PC-9 (cell line): ENCODE measurements at regions not wholly inside any gene's neighbourhood (a gene's known extent, or its start where the extent isn't known, plus 50 kb on each side); places are given as distances from the start of the nearest gene placed in this dataset.

ENCODE experiments used
- BruUV-seq: library from RNA; stranded (reverse); fragments of 400-500 nt; replicated peaks from 2 replicates; lab custom pipeline; 2021; lab: Mats Ljungman, UMichigan
- CTCF ChIA-PET: fragments of 300-600 bp; sonication (Branson Sonifier 250); formaldehyde crosslinking; loops from one replicate; lab custom pipeline; 2022; ENCODE audit warnings: antibody characterized with exemption; lab: Charles Lee
- POLR2A ChIA-PET: fragments of 300-600 bp; sonication (Branson Sonifier 250); formaldehyde crosslinking; loops from one replicate; lab custom pipeline; 2022; ENCODE audit warnings: antibody characterized with exemption; ENCODE audit not compliant: unreplicated experiment; lab: Charles Lee
- DNase-seq, 2 experiments: peaks; one replicate each; pipeline versions ENCODE4 v3.0.0 to v3.0.0-alpha.2; 2015 to 2022; ENCODE audit warnings: mixed read lengths in 1 of 2
- H2AFZ ChIP-seq: fragments of 200-600 bp; sonication (generic); 2 replicates; pipeline ENCODE4 v1.8.1; 2017; ENCODE audit warnings: antibody characterized with exemption
- H3F3A ChIP-seq: fragments of 200-600 bp; sonication (generic); 2 replicates; pipeline ENCODE4 v1.8.1; 2017; ENCODE audit warnings: antibody characterized with exemption, mild to moderate bottlenecking, low read depth; ENCODE audit not compliant: insufficient read depth
- H3K27ac ChIP-seq: fragments of 200-600 bp; sonication (generic); 2 replicates; pipeline ENCODE4 v1.6.1; 2016; ENCODE audit warnings: mixed run types
- H3K27me3 ChIP-seq: fragments of 200-600 bp; sonication (generic); 2 replicates; pipeline ENCODE4 v1.6.1; 2016; ENCODE audit warnings: low read depth, mixed run types; ENCODE audit not compliant: insufficient read depth
- H3K36me3 ChIP-seq: fragments of 200-600 bp; sonication (generic); 2 replicates; pipeline ENCODE4 v1.6.1; 2016; ENCODE audit warnings: low read depth, mixed run types
- H3K4me1 ChIP-seq: fragments of 200-600 bp; sonication (generic); replicated peaks from 2 replicates; pipeline ENCODE4 v1.6.1; 2016; ENCODE audit warnings: mixed run types; ENCODE audit not compliant: insufficient read depth
- H3K4me2 ChIP-seq: fragments of 200-600 bp; sonication (generic); 2 replicates; pipeline ENCODE4 v1.6.1; 2017; ENCODE audit warnings: mixed run types
- H3K4me3 ChIP-seq: fragments of 200-600 bp; sonication (generic); 2 replicates; pipeline ENCODE4 v1.6.1; 2016; ENCODE audit warnings: mixed run types
- H3K79me2 ChIP-seq: fragments of 200-600 bp; sonication (generic); 2 replicates; pipeline ENCODE4 v1.6.1; 2017; ENCODE audit warnings: low read depth, mixed run types
- H3K9me2 ChIP-seq: fragments of 200-600 bp; sonication (generic); 2 replicates; pipeline ENCODE4 v1.8.1; 2017; ENCODE audit warnings: mild to moderate bottlenecking; ENCODE audit not compliant: insufficient read depth
- H3K9me3 ChIP-seq: fragments of 200-600 bp; sonication (generic); 2 replicates; pipeline ENCODE4 v1.8.1; 2016; ENCODE audit warnings: low read depth; ENCODE audit not compliant: insufficient read depth
- H4K20me1 ChIP-seq: fragments of 200-600 bp; sonication (generic); 2 replicates; pipeline ENCODE4 v1.8.1; 2017; ENCODE audit not compliant: insufficient read depth
- EZH2 ChIP-seq: fragments of 200-600 bp; sonication (generic); IDR thresholded peaks from 2 replicates; pipeline ENCODE4 v1.8.0; 2017; ENCODE audit warnings: antibody characterized with exemption, low read depth
- intact Hi-C: fragments of 100-400 bp; cut with micrococcal nuclease; formaldehyde crosslinking; loops from one replicate; pipeline ENCODE4 v1.10.0; 2022; ENCODE audit not compliant: unreplicated experiment
- TF ChIP-seq, protein P1 (sequence below): fragments of 200-600 bp; sonication (generic); conservative IDR thresholded peaks from 2 replicates; pipeline ENCODE4 v1.6.1; 2017; ENCODE audit warnings: mixed run types, antibody characterized with exemption, mild to moderate bottlenecking, moderate library complexity

DNA sequence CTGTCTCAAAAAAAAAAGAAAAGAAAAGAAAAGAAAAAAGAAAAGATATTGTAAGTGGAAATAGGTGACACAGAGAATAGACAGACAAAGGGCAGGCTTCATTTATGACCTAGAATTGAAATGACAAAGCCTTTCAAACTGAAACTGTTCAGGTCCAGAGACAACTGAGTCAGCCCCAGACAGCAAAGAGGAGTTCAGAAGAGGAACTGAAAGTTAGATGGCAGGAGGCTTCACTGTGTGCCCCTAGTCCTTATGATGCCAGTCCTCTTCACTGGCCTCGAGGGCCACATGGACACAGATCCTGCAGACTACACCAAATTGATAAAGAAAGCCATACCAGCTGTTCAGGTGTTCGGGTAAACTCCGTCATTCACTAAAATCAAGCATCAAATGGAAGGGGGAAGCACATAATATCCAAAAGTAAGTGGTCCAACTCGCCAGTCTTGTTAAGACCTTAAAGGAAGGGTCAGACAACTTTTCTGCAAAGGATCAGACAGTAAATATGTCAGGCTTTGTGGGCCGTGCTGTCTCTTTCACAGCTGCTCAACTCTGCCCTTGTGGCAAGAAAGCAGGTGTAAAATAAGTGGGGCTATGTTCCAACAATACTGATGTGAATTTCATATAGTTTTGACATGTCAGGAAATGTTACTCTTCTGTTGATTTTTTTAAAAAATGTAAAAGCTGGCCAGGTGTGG is 231.9 kb upstream of the MGAT5 start:
- CTCF ChIA-PET, result no interaction called here
- TF ChIP-seq, protein P1, sequence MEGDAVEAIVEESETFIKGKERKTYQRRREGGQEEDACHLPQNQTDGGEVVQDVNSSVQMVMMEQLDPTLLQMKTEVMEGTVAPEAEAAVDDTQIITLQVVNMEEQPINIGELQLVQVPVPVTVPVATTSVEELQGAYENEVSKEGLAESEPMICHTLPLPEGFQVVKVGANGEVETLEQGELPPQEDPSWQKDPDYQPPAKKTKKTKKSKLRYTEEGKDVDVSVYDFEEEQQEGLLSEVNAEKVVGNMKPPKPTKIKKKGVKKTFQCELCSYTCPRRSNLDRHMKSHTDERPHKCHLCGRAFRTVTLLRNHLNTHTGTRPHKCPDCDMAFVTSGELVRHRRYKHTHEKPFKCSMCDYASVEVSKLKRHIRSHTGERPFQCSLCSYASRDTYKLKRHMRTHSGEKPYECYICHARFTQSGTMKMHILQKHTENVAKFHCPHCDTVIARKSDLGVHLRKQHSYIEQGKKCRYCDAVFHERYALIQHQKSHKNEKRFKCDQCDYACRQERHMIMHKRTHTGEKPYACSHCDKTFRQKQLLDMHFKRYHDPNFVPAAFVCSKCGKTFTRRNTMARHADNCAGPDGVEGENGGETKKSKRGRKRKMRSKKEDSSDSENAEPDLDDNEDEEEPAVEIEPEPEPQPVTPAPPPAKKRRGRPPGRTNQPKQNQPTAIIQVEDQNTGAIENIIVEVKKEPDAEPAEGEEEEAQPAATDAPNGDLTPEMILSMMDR, result no peak
- TF ChIP-seq EZH2, result no peak
- no peaks in the 10 kb centered on the region for H4K20me1 ChIP-seq
- intact Hi-C loops, result no loop called here
- BruUV-seq, result no TSS peak
- H3K36me3 ChIP-seq, result no peaks in the 10 kb centered on the region
- H3K4me3 ChIP-seq, result no peak overlapping the region
- no peak for DNase-seq
- H3K9me3 ChIP-seq, result no peaks in the 10 kb centered on the region
- no peaks in the 10 kb centered on the region for H3F3A ChIP-seq
- no peaks in the 10 kb centered on the region for H3K4me1 ChIP-seq
- no peak overlapping the region for H2AFZ ChIP-seq
- H3K27me3 ChIP-seq, result peaks cover 74% of the 10 kb centered on the region
- no peaks in the 10 kb centered on the region for H3K79me2 ChIP-seq
- no peaks in the 10 kb centered on the region for H3K9me2 ChIP-seq
- no peak overlapping the region for H3K27ac ChIP-seq
- POLR2A ChIA-PET, result no interaction called here
- H3K4me2 ChIP-seq, result no peak overlapping the region

DNA sequence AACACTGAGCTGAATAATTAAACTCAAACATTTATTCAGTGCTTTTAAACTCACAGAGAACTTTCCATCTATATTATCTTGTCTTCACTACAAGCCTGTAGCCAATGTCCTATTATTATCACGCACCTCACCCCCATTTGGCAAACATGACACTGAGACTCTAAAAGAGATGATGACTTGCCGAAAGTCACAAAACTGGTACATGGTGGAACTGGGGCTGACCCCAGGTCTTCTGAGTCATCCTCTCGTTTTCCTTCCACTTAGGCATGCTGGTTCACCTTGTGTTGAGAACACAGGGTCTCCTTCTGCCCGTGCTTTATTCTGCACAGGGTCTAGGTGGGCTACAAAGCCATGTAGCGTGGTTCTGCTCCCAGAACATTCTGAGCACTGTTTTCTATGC is 230.0 kb upstream of the MGAT5 start:
- DNase-seq, result no peak
- peaks cover 87% of the 10 kb centered on the region for H3K27me3 ChIP-seq
- H3K4me3 ChIP-seq, result no peak overlapping the region
- H3K36me3 ChIP-seq, result no peaks in the 10 kb centered on the region
- no peak overlapping the region for H3K27ac ChIP-seq
- no TSS peak for BruUV-seq
- intact Hi-C loops, result no loop called here
- no peaks in the 10 kb centered on the region for H4K20me1 ChIP-seq
- H3K9me3 ChIP-seq, result no peaks in the 10 kb centered on the region
- ChIA-PET POLR2A (no interaction called here), CTCF (no interaction called here)
- H3K4me2 ChIP-seq, result no peak overlapping the region
- H3F3A ChIP-seq, result no peaks in the 10 kb centered on the region
- H3K4me1 ChIP-seq, result no peaks in the 10 kb centered on the region
- no peak for TF ChIP-seq EZH2
- TF ChIP-seq, protein P1, result no peak
- H2AFZ ChIP-seq, result no peak overlapping the region
- H3K9me2 ChIP-seq, result no peaks in the 10 kb centered on the region
- H3K79me2 ChIP-seq, result no peaks in the 10 kb centered on the region

DNA sequence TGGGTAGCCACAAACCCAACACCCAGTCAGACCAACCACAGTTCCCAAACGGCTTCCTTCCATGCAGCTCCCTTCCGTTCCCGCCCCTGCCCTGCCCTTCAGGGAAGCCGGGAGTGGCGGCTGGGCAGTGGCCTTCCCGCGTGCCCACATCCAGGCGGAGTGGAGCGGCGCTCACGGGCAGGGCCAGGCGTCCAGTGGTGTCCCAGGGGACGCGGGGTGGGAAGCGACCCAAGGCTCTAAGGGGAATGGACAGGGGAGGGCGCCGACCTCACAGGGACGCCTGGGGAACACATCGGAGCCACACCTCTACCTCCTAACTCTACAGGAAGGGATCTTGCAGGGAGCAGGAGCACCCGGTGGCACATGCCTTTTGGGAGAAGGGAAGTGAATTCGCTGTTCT is 225.9 kb upstream of the MGAT5 start:
- POLR2A ChIA-PET, result no interaction called here
- DNase-seq, result no peak
- Histone ChIP-seq H3K4me2 (peak overlapping the region; percentile 31; the same call in 1 of the 2 replicates), H3K79me2 (no peaks in the 10 kb centered on the region), H3K36me3 (no peaks in the 10 kb centered on the region), H3K9me3 (no peaks in the 10 kb centered on the region), H2AFZ (no peak overlapping the region), H3K4me3 (no peak overlapping the region), H3K27me3 (peaks cover 83% of the 10 kb centered on the region), H3K9me2 (no peaks in the 10 kb centered on the region), H3K4me1 (no peaks in the 10 kb centered on the region), H3K27ac (no peak overlapping the region), H3F3A (no peaks in the 10 kb centered on the region), H4K20me1 (no peaks in the 10 kb centered on the region)
- no peak for TF ChIP-seq EZH2
- TF ChIP-seq, protein P1, result no peak
- CTCF ChIA-PET, result interaction anchor here (0.7 kb wide), 1 partner anchor 1193 kb away, joined by 3 read pairs; no protein-coding TSS in a partner anchor
- intact Hi-C loops, result no loop called here
- no TSS peak for BruUV-seq
